Mesenteric fat pad (tissue), 1 donor: ENCODE measurements at regions not wholly inside any gene's neighbourhood (a gene's known extent, or its start where the extent isn't known, plus 50 kb on each side); places are given as distances from the start of the nearest gene placed in this dataset.
"Not testable (repeated sequence)": the region's sequence is repeated elsewhere in the genome, so short reads cannot be mapped to it uniquely, and the experiment has no call there.

Experiments used
- DNase-seq: peaks from one replicate; pipeline ENCODE4 v3.0.0-alpha.2; 2020; ENCODE audit warnings: low spot score
- donor health status: DM: yes; HTN: yes; CAD: no.

GRCh38 chr18:71293322-71293721, 1004.5 kb downstream of the SOCS6 start:
- no peak for DNase-seq

GRCh38 chr18:71287268-71287667, 998.4 kb downstream of the SOCS6 start:
- no peak for DNase-seq

- DNase-seq, result no peak
These were observed 963.6 kb downstream of the SOCS6 start for GRCh38 chr18:71252351-71252865.

GRCh38 chr18:71250191-71250590, 961.3 kb downstream of the SOCS6 start:
- no peak for DNase-seq

GRCh38 chr18:71249791-71250190, 960.9 kb downstream of the SOCS6 start:
- no peak for DNase-seq

- no peak for DNase-seq
These were observed 954.1 kb downstream of the SOCS6 start for GRCh38 chr18:71242981-71243380.

- no peak for DNase-seq
These were observed 950.3 kb downstream of the SOCS6 start for GRCh38 chr18:71238974-71239624.

GRCh38 chr18:71237641-71238040, 948.8 kb downstream of the SOCS6 start:
- no peak for DNase-seq

GRCh38 chr18:71233177-71233576, 944.3 kb downstream of the SOCS6 start:
- no peak for DNase-seq

- no peak for DNase-seq
These were observed 934.6 kb downstream of the SOCS6 start for GRCh38 chr18:71223486-71223885.

GRCh38 chr18:71221405-71221804, 932.6 kb downstream of the SOCS6 start:
- DNase-seq, result no peak

GRCh38 chr18:71212739-71213138, 923.9 kb downstream of the SOCS6 start:
- DNase-seq, result not testable (repeated sequence)

- no peak for DNase-seq
These were observed 923.4 kb downstream of the SOCS6 start for GRCh38 chr18:71212222-71212621.

GRCh38 chr18:71209944-71210343, 921.1 kb downstream of the SOCS6 start:
- DNase-seq, result no peak

GRCh38 chr18:71194438-71194837, 905.6 kb downstream of the SOCS6 start:
- DNase-seq, result no peak

- DNase-seq, result no peak
These were observed 900.7 kb downstream of the SOCS6 start for GRCh38 chr18:71189581-71189980.

GRCh38 chr18:71168557-71169145, 879.8 kb downstream of the SOCS6 start:
- no peak for DNase-seq

- DNase-seq, result no peak
These were observed 847.6 kb downstream of the SOCS6 start for GRCh38 chr18:71136487-71136886.

GRCh38 chr18:71134122-71134521, 845.3 kb downstream of the SOCS6 start:
- DNase-seq, result no peak

GRCh38 chr18:71131918-71132317, 843.1 kb downstream of the SOCS6 start:
- DNase-seq, result no peak

- DNase-seq, result no peak
These were observed 841.5 kb downstream of the SOCS6 start for GRCh38 chr18:71130351-71130750.

- no peak for DNase-seq
These were observed 836.7 kb downstream of the SOCS6 start for GRCh38 chr18:71125581-71125980.

GRCh38 chr18:71116535-71116934, 827.7 kb downstream of the SOCS6 start:
- DNase-seq, result no peak
